HCT116 (cell line): ENCODE measurements at regions not wholly inside any gene's neighbourhood (a gene's known extent, or its start where the extent isn't known, plus 50 kb on each side); places are given as distances from the start of the nearest gene placed in this dataset.

Source experiments
- ATAC-seq: fragments of 200-7000 bp; cut with Tn5 transposase; 2 replicates; pipeline ENCODE4 v1.9.1; 2020; ENCODE audit warnings: mild to moderate bottlenecking, moderate library complexity
- BruUV-seq: library from RNA; stranded (reverse); fragments of 400-500 nt; replicated peaks from 2 replicates; lab custom pipeline; 2021; lab: Mats Ljungman, UMichigan
- CTCF ChIA-PET: fragments of 300-600 bp; sonication (Branson Sonifier 250); formaldehyde crosslinking; loops from one replicate; lab custom pipeline; 2021; ENCODE audit warnings: antibody characterized with exemption; lab: Charles Lee
- POLR2A ChIA-PET: fragments of 300-600, 350-600 bp; sonication (Branson Sonifier 250); formaldehyde crosslinking; loops from one replicate; lab custom pipeline; 2021; ENCODE audit warnings: antibody characterized with exemption; lab: Charles Lee
- RAD21 ChIA-PET, 2 experiments: fragments of 300-600 bp; sonication (Branson Sonifier 250); formaldehyde crosslinking; loops; one replicate each; lab custom pipeline; 2023; ENCODE audit warnings: low total read pairs in 2 of 2; ENCODE audit not compliant: uncharacterized antibody in 2 of 2, unreplicated experiment in 2 of 2, low non-redundant PET in 1 of 2; lab: Charles Lee
- DNase-seq: peaks from one replicate; pipeline ENCODE4 v3.0.0-alpha.2; 2010; ENCODE audit warnings: low read depth, low spot score
- H2AFZ ChIP-seq: fragments of 200-600 bp; shearing (Covaris generic), sonication (generic); 2 replicates; pipeline ENCODE4 v1.6.1; 2017; ENCODE audit warnings: low read depth, mixed run types, mixed read lengths, antibody characterized with exemption, low read length; ENCODE audit not compliant: poor library complexity, severe bottlenecking
- H3K27ac ChIP-seq: 2 replicates; pipeline ENCODE4 v1.5.1; 2012; ENCODE audit warnings: low read depth, low read length
- H3K27me3 ChIP-seq: fragments of 200-600 bp; sonication (generic); 2 replicates; pipeline ENCODE4 v1.6.1; 2016; ENCODE audit warnings: mixed run types, low read length, mixed read lengths; ENCODE audit not compliant: insufficient read depth
- H3K36me3 ChIP-seq, 2 experiments: fragments of 200-500 bp in 1 of 2; fragments of 200-600 bp in 1 of 2; sonication (Bioruptor generic) in 1 of 2; sonication (generic) in 1 of 2; 2 replicates each; pipeline versions ENCODE4 v1.5.1 to v1.6.1; 2014 to 2016; ENCODE audit warnings: low read length in 2 of 2, inconsistent platforms in 1 of 2, mixed read lengths in 1 of 2, mixed run types in 1 of 2; ENCODE audit not compliant: insufficient read depth in 2 of 2, control insufficient read depth in 1 of 2
- H3K4me1 ChIP-seq, 2 experiments: fragments of 200-600 bp in 1 of 2; sonication (generic) in 1 of 2; 2 replicates each; pipeline versions ENCODE4 v1.5.1 to v1.6.1; 2012 to 2017; ENCODE audit warnings: low read length in 2 of 2, inconsistent platforms in 1 of 2, mild to moderate bottlenecking in 1 of 2, mixed read lengths in 1 of 2, mixed run types in 1 of 2, moderate library complexity in 1 of 2; ENCODE audit not compliant: insufficient read depth in 2 of 2, control insufficient read depth in 1 of 2
- H3K4me2 ChIP-seq: fragments of 200-600 bp; sonication (generic); 2 replicates; pipeline ENCODE4 v1.6.1; 2017; ENCODE audit warnings: mixed run types, low read length, mixed read lengths
- H3K4me3 ChIP-seq, 2 experiments: fragments of 200-600 bp in 1 of 2; sonication (generic) in 1 of 2; replicated peaks in 1 of 2; 2 replicates each; pipeline ENCODE4 v1.5.1; 2011 to 2016; ENCODE audit warnings: low read length in 2 of 2, control low read depth in 1 of 2, low read depth in 1 of 2, mild to moderate bottlenecking in 1 of 2, mixed read lengths in 1 of 2, mixed run types in 1 of 2
- H3K79me2 ChIP-seq: fragments of 200-600 bp; sonication (generic); 2 replicates; pipeline ENCODE4 v1.6.1; 2017; ENCODE audit warnings: mild to moderate bottlenecking, mixed run types, low read length, moderate library complexity, mixed read lengths; ENCODE audit not compliant: insufficient read depth
- H3K9ac ChIP-seq: fragments of 200-600 bp; sonication (generic); 2 replicates; pipeline ENCODE4 v1.6.1; 2016; ENCODE audit warnings: low read length, mixed read lengths
- H3K9me2 ChIP-seq: fragments of 200-600 bp; sonication (generic), shearing (Covaris generic); 2 replicates; pipeline ENCODE4 v1.6.1; 2017; ENCODE audit warnings: mixed run types, mild to moderate bottlenecking, moderate library complexity; ENCODE audit not compliant: insufficient read depth
- H3K9me3 ChIP-seq, 2 experiments: fragments of 200-500 bp in 1 of 2; fragments of 200-600 bp in 1 of 2; sonication (Bioruptor generic) in 1 of 2; sonication (generic) in 1 of 2; 2 replicates each; pipeline ENCODE4 v1.6.1; 2014 to 2017; ENCODE audit warnings: low read length in 2 of 2, mixed read lengths in 2 of 2, inconsistent platforms in 1 of 2, low read depth in 1 of 2, mild to moderate bottlenecking in 1 of 2, mixed run types in 1 of 2, moderate library complexity in 1 of 2; ENCODE audit not compliant: control insufficient read depth in 1 of 2, insufficient read depth in 1 of 2
- H4K20me1 ChIP-seq: fragments of 200-600 bp; sonication (generic), shearing (Covaris generic); 2 replicates; pipeline ENCODE4 v1.6.1; 2017; ENCODE audit warnings: mixed run types, mild to moderate bottlenecking, moderate library complexity; ENCODE audit not compliant: insufficient read depth
- CBX3 ChIP-seq: IDR thresholded peaks from 2 replicates; pipeline ENCODE4 v1.6.1; 2012; ENCODE audit warnings: low read depth
- CEBPB ChIP-seq: IDR thresholded peaks from 2 replicates; pipeline ENCODE4 v1.6.1; 2012; ENCODE audit warnings: low read depth
- EGR1 ChIP-seq: IDR thresholded peaks from 2 replicates; pipeline ENCODE4 v1.6.1; 2012; ENCODE audit warnings: low read depth
- ELF1 ChIP-seq: IDR thresholded peaks from 2 replicates; pipeline ENCODE4 v1.6.1; 2012; ENCODE audit warnings: low read depth, borderline replicate concordance
- EZH2phosphoT487 ChIP-seq: fragments of 200-600 bp; IDR thresholded peaks from 2 replicates; pipeline ENCODE4 v1.6.1; 2018; ENCODE audit warnings: antibody characterized with exemption, borderline replicate concordance
- POLR2AphosphoS5 ChIP-seq: IDR thresholded peaks from 2 replicates; pipeline ENCODE4 v1.6.1; 2011; ENCODE audit warnings: mild to moderate bottlenecking, low read depth, low read length, moderate library complexity
- REST ChIP-seq: IDR thresholded peaks from 2 replicates; pipeline ENCODE4 v1.6.1; 2012; ENCODE audit warnings: low read depth
- SP1 ChIP-seq: IDR thresholded peaks from 2 replicates; pipeline ENCODE4 v1.6.1; 2012; ENCODE audit warnings: low read depth
- SRF ChIP-seq: IDR thresholded peaks from 2 replicates; pipeline ENCODE4 v1.6.1; 2012; ENCODE audit warnings: low read depth
- TCF7L2 ChIP-seq: IDR thresholded peaks from 2 replicates; pipeline ENCODE4 v1.7.0; 2011; ENCODE audit warnings: borderline replicate concordance, inconsistent platforms; ENCODE audit not compliant: insufficient read depth, insufficient read length; ENCODE audit errors: extremely low read depth
- ZBTB33 ChIP-seq: IDR thresholded peaks from 2 replicates; pipeline ENCODE4 v1.6.1; 2011; ENCODE audit warnings: mild to moderate bottlenecking, low read length, moderate library complexity; ENCODE audit not compliant: insufficient replicate concordance; ENCODE audit errors: extremely low read depth
- ZFX ChIP-seq: fragments of 450-650 bp; IDR thresholded peaks from 2 replicates; pipeline ENCODE4 v1.6.1; 2017
- ZNF274 ChIP-seq: fragments of 200-500 bp; sonication (Bioruptor generic); IDR thresholded peaks from 2 replicates; pipeline ENCODE4 v1.6.1; 2014; ENCODE audit warnings: mild to moderate bottlenecking, low read depth, low read length, inconsistent platforms
- intact Hi-C: fragments of 100-400 bp; cut with micrococcal nuclease; formaldehyde crosslinking; loops from 2 replicates; pipeline ENCODE4 v1.10.0; 2022

GRCh38 chr4:85175190-85175589 is 208.7 kb upstream of the WDFY3 start:
- intact Hi-C loops = no loop called here
- POLR2A ChIA-PET = no interaction called here
- Histone ChIP-seq H3K36me3 (no peaks in the 10 kb centered on the region), H3K4me3 (no peak overlapping the region), H3K9ac (no peak overlapping the region), H3K4me2 (no peak overlapping the region), H3K27ac (no peak overlapping the region), H3K4me1 (no peaks in the 10 kb centered on the region), H3K79me2 (no peaks in the 10 kb centered on the region), H3K27me3 (no peaks in the 10 kb centered on the region), H3K9me2 (no peaks in the 10 kb centered on the region), H3K9me3 (no peaks in the 10 kb centered on the region), H4K20me1 (no peaks in the 10 kb centered on the region), H2AFZ (no peak overlapping the region)
- CTCF ChIA-PET = no interaction called here
- DNase-seq (no peak), ATAC-seq (no peak)
- RAD21 ChIA-PET = no interaction called here
- TF ChIP-seq SRF = no peak
- no peak for TF ChIP-seq TCF7L2
- no peak for TF ChIP-seq ELF1
- no peak for TF ChIP-seq EZH2phosphoT487
- no peak for TF ChIP-seq CBX3
- TF ChIP-seq ZFX = no peak
- no peak for TF ChIP-seq POLR2AphosphoS5
- TF ChIP-seq ZNF274 = no peak
- TF ChIP-seq EGR1 = no peak
- no peak for TF ChIP-seq REST
- TF ChIP-seq SP1 = no peak
- TF ChIP-seq ZBTB33 = no peak
- TF ChIP-seq CEBPB = no peak
- TF ChIP-seq, all 23 proteins: peak for 0
- BruUV-seq = no TSS peak
